SK-N-SH (cell line): ENCODE measurements at regions not wholly inside any gene's neighbourhood (a gene's known extent, or its start where the extent isn't known, plus 50 kb on each side); places are given as distances from the start of the nearest gene placed in this dataset.

Experiments used
- CTCF ChIA-PET: fragments of 300-600, 350-600 bp; formaldehyde crosslinking; extraction: SDS; loops from one replicate; lab custom pipeline; 2021; lab: Yijun Ruan, JAX
- POLR2A ChIA-PET: fragments of 350-600 bp; sonication (Branson Sonifier 250); formaldehyde crosslinking; extraction: SDS; loops from one replicate; lab custom pipeline; 2020; ENCODE audit warnings: antibody characterized with exemption, inconsistent platforms; lab: Yijun Ruan, JAX
- DNase-seq: peaks from one replicate; pipeline ENCODE4 v3.0.0; 2012
- H2AFZ ChIP-seq: fragments of 200-600 bp; sonication (generic); 2 replicates; pipeline ENCODE4 v1.8.1; 2016; ENCODE audit warnings: antibody characterized with exemption, mild to moderate bottlenecking, low read depth
- H3F3A ChIP-seq: fragments of 200-600 bp; sonication (generic); replicated peaks from 2 replicates; pipeline ENCODE3; 2016; ENCODE audit warnings: antibody characterized with exemption, mild to moderate bottlenecking; ENCODE audit not compliant: insufficient read depth
- H3K27ac ChIP-seq, 2 experiments: fragments of 200-500 bp in 1 of 2; fragments of 200-600 bp in 1 of 2; sonication (Bioruptor generic) in 1 of 2; sonication (generic), shearing (Covaris generic) in 1 of 2; 2 replicates each; pipeline versions ENCODE4 v1.5.1 to v1.6.1; 2014 to 2016; ENCODE audit warnings: low read depth in 2 of 2, inconsistent platforms in 1 of 2, low read length in 1 of 2, mild to moderate bottlenecking in 1 of 2, mixed read lengths in 1 of 2
- H3K27me3 ChIP-seq: fragments of 200-600 bp; sonication (generic), shearing (Covaris generic); 2 replicates; pipeline ENCODE4 v1.6.1; 2016; ENCODE audit warnings: mixed run types; ENCODE audit not compliant: insufficient read depth
- H3K36me3 ChIP-seq, 2 experiments: fragments of 200-500 bp in 1 of 2; fragments of 200-600 bp in 1 of 2; sonication (Bioruptor generic) in 1 of 2; sonication (generic) in 1 of 2; replicated peaks in 1 of 2; 2 replicates each; pipeline versions ENCODE3 to v1.5.1; 2014 to 2016; ENCODE audit warnings: low read length in 1 of 2, mild to moderate bottlenecking in 1 of 2; ENCODE audit not compliant: insufficient read depth in 2 of 2, control insufficient read depth in 1 of 2
- H3K4me1 ChIP-seq, 2 experiments: fragments of 200-500 bp in 1 of 2; fragments of 200-600 bp in 1 of 2; sonication (Bioruptor generic) in 1 of 2; sonication (generic), shearing (Covaris generic) in 1 of 2; 2 replicates each; pipeline versions ENCODE4 v1.5.1 to v1.6.1; 2014 to 2016; ENCODE audit warnings: low read depth in 1 of 2, low read length in 1 of 2, mixed run types in 1 of 2; ENCODE audit not compliant: insufficient read depth in 2 of 2, control insufficient read depth in 1 of 2
- H3K4me2 ChIP-seq: fragments of 200-600 bp; sonication (generic), shearing (Covaris generic); 2 replicates; pipeline ENCODE4 v1.6.1; 2017; ENCODE audit warnings: mixed run types
- H3K4me3 ChIP-seq, 2 experiments: fragments of 200-500 bp in 1 of 2; fragments of 200-600 bp in 1 of 2; sonication (Bioruptor generic) in 1 of 2; sonication (generic), shearing (Covaris generic) in 1 of 2; 2 replicates each; pipeline versions ENCODE4 v1.5.1 to v1.8.1; 2014 to 2016; ENCODE audit warnings: low read depth in 2 of 2, inconsistent platforms in 1 of 2, low read length in 1 of 2, mild to moderate bottlenecking in 1 of 2, mixed read lengths in 1 of 2, moderate library complexity in 1 of 2
- H3K79me2 ChIP-seq: fragments of 200-600 bp; sonication (generic); 2 replicates; pipeline ENCODE4 v1.8.1; 2017; ENCODE audit warnings: mild to moderate bottlenecking; ENCODE audit not compliant: insufficient read depth
- H3K9ac ChIP-seq: fragments of 200-600 bp; sonication (generic); 2 replicates; pipeline ENCODE4 v1.6.1; 2017; ENCODE audit warnings: mixed run types
- H3K9me2 ChIP-seq: fragments of 200-600 bp; sonication (generic); 2 replicates; pipeline ENCODE4 v1.6.1; 2017; ENCODE audit warnings: mixed run types
- H3K9me3 ChIP-seq: fragments of 200-600 bp; sonication (generic); 2 replicates; pipeline ENCODE4 v1.6.1; 2017; ENCODE audit warnings: mixed run types, mild to moderate bottlenecking, moderate library complexity
- H4K20me1 ChIP-seq: fragments of 200-600 bp; sonication (generic); 2 replicates; pipeline ENCODE4 v1.6.1; 2017; ENCODE audit warnings: mild to moderate bottlenecking, mixed run types; ENCODE audit not compliant: insufficient read depth
- CHD2 ChIP-seq: fragments of 150-350 bp; IDR thresholded peaks from 2 replicates; pipeline ENCODE4 v1.6.1; 2018; ENCODE audit warnings: low read length; ENCODE audit not compliant: partially characterized antibody
- FOSL2 ChIP-seq: IDR thresholded peaks from 2 replicates; pipeline ENCODE4 v1.4.0; 2012; ENCODE audit warnings: low read depth, mild to moderate bottlenecking, moderate library complexity, borderline replicate concordance
- FOXJ3 ChIP-seq: sonication (generic); formaldehyde crosslinking; IDR thresholded peaks from 2 replicates; pipeline ENCODE4 v1.5.1; 2020; ENCODE audit warnings: mild to moderate bottlenecking, missing genetic modification reagents
- FOXM1 ChIP-seq: IDR thresholded peaks from 2 replicates; pipeline ENCODE4 v1.4.0; 2012; ENCODE audit warnings: low read depth, mild to moderate bottlenecking
- GATA2 ChIP-seq: sonication (generic); formaldehyde crosslinking; IDR thresholded peaks from 2 replicates; pipeline ENCODE4 v1.5.0; 2020; ENCODE audit warnings: mild to moderate bottlenecking, missing genetic modification reagents
- MEF2A ChIP-seq: IDR thresholded peaks from 2 replicates; pipeline ENCODE4 v1.4.0; 2012; ENCODE audit warnings: low read depth, borderline replicate concordance
- MXI1 ChIP-seq: IDR thresholded peaks from 2 replicates; pipeline ENCODE4 v1.6.1; 2012; ENCODE audit warnings: mild to moderate bottlenecking, low read depth, low read length, improper control_type of control experiment
- NFIC ChIP-seq: IDR thresholded peaks from 2 replicates; pipeline ENCODE4 v1.4.0; 2012; ENCODE audit warnings: borderline replicate concordance
- SIN3A ChIP-seq: IDR thresholded peaks from 2 replicates; pipeline ENCODE4 v1.6.1; 2012; ENCODE audit warnings: low read depth, mild to moderate bottlenecking, low read length, moderate library complexity, borderline replicate concordance
- TAF1 ChIP-seq: IDR thresholded peaks from 2 replicates; pipeline ENCODE4 v1.6.1; 2012; ENCODE audit warnings: low read depth, mild to moderate bottlenecking, low read length, moderate library complexity, borderline replicate concordance
- TCF12 ChIP-seq: IDR thresholded peaks from 2 replicates; pipeline ENCODE4 v1.4.0; 2012
- TEAD4 ChIP-seq: IDR thresholded peaks from 2 replicates; pipeline ENCODE4 v1.4.0; 2012; ENCODE audit warnings: mild to moderate bottlenecking, borderline replicate concordance; ENCODE audit not compliant: insufficient read depth
- YY1 ChIP-seq: IDR thresholded peaks from 2 replicates; pipeline ENCODE4 v1.4.0; 2012; ENCODE audit warnings: low read depth, mild to moderate bottlenecking
- WGBS: methylation state at CpG from one replicate; pipeline ENCODE4 v1.1.6; 2017; ENCODE audit warnings: low lambda C conversion rate; 5-methylcytosine and 5-hydroxymethylcytosine counted together
- TF ChIP-seq, protein P1 (sequence below): IDR thresholded peaks from 2 replicates; pipeline ENCODE4 v1.4.0; 2012; ENCODE audit warnings: low read depth
- TF ChIP-seq, protein P2 (sequence below): IDR thresholded peaks from 2 replicates; pipeline ENCODE4 v1.6.1; 2012; ENCODE audit warnings: mild to moderate bottlenecking, low read depth, low read length, moderate library complexity

DNA sequence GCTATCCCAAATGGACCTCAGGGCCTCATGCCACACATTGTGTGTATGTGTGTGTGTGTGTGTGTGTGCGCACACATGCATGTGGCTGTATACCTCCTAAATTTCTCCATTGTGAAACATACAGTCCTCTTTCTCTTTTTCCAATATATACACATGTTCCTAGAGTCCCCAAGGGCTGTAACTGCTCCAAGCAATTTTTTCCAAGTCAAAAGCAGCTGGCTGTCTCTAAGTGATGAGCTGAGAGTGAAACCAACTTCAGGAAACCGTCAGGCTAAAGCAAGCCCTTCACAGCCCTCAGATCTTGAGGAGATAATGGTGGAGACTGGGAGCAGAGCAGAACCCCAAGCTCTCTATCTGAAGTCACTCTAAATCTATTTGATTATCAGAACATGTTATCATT lies 496.1 kb upstream of the DIPK2B start:
- POLR2A ChIA-PET: no interaction called here
- no peak for DNase-seq
- no peaks in the 10 kb centered on the region for H3K9me2 ChIP-seq
- H3K27ac ChIP-seq: peak overlapping the region in 1 of 2 experiments; percentile 85; a peak in 2 of 4 replicates
- no peaks in the 10 kb centered on the region for H3K9me3 ChIP-seq
- H3K4me1 ChIP-seq: 0 out of 4 replicates have a peak, but pooled peaks cover 0 to 7% of the 10 kb centered on the region in 2 experiments
- no peak overlapping the region for H3K4me2 ChIP-seq
- H3F3A ChIP-seq: peaks cover 19% of the 10 kb centered on the region
- H3K79me2 ChIP-seq: no peaks in the 10 kb centered on the region
- TF ChIP-seq, protein P1, sequence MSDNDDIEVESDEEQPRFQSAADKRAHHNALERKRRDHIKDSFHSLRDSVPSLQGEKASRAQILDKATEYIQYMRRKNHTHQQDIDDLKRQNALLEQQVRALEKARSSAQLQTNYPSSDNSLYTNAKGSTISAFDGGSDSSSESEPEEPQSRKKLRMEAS: no peak
- TF ChIP-seq, all 33 proteins: peak for 0
- Histone ChIP-seq H3K36me3 (no peaks in the 10 kb centered on the region), H4K20me1 (no peaks in the 10 kb centered on the region), H2AFZ (no peak overlapping the region), H3K27me3 (no peaks in the 10 kb centered on the region), H3K4me3 (no peak overlapping the region), H3K9ac (no peak overlapping the region; the same call in 1 of the 2 replicates)
- CTCF ChIA-PET: no interaction called here
- WGBS: 84% methylated on average over 2 of the region's 2 CpGs

DNA sequence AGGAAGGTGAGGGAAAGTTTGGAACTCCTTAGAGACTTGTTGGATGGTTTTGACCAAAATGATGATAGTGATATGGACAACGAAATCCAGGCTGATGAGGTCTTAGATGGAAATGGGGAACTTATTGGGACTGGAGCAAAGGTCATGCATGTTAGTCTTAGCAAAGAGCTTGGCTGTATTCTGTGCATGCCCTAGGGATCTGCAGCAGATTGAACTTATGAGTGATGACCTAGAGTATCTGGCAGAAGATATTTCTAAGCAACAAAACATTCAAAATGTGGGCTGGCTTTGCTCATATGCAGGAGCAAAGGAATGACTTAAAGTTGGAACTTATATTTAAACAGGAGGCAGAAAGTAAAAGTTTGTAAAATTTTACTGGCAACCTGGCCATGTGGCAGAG lies 489.3 kb upstream of the DIPK2B start:
- Histone ChIP-seq H3K79me2 (no peaks in the 10 kb centered on the region), H3K27ac (no peak overlapping the region), H4K20me1 (no peaks in the 10 kb centered on the region), H3K9ac (no peak overlapping the region), H3K4me1 (no peaks in the 10 kb centered on the region), H2AFZ (no peak overlapping the region), H3K36me3 (no peaks in the 10 kb centered on the region), H3K27me3 (no peaks in the 10 kb centered on the region), H3K9me3 (no peaks in the 10 kb centered on the region), H3K4me2 (no peak overlapping the region), H3F3A (no peaks in the 10 kb centered on the region), H3K4me3 (no peak overlapping the region), H3K9me2 (no peaks in the 10 kb centered on the region)
- 12% methylated on average over 1 of the region's 1 CpG for WGBS
- TF ChIP-seq, protein P2, sequence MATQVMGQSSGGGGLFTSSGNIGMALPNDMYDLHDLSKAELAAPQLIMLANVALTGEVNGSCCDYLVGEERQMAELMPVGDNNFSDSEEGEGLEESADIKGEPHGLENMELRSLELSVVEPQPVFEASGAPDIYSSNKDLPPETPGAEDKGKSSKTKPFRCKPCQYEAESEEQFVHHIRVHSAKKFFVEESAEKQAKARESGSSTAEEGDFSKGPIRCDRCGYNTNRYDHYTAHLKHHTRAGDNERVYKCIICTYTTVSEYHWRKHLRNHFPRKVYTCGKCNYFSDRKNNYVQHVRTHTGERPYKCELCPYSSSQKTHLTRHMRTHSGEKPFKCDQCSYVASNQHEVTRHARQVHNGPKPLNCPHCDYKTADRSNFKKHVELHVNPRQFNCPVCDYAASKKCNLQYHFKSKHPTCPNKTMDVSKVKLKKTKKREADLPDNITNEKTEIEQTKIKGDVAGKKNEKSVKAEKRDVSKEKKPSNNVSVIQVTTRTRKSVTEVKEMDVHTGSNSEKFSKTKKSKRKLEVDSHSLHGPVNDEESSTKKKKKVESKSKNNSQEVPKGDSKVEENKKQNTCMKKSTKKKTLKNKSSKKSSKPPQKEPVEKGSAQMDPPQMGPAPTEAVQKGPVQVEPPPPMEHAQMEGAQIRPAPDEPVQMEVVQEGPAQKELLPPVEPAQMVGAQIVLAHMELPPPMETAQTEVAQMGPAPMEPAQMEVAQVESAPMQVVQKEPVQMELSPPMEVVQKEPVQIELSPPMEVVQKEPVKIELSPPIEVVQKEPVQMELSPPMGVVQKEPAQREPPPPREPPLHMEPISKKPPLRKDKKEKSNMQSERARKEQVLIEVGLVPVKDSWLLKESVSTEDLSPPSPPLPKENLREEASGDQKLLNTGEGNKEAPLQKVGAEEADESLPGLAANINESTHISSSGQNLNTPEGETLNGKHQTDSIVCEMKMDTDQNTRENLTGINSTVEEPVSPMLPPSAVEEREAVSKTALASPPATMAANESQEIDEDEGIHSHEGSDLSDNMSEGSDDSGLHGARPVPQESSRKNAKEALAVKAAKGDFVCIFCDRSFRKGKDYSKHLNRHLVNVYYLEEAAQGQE: no peak
- TF ChIP-seq GATA2 (CRISPR knock-in tag) (no peak), SIN3A (no peak), TCF12 (no peak)
- POLR2A ChIA-PET: no interaction called here
- CTCF ChIA-PET: no interaction called here
- no peak for DNase-seq

DNA sequence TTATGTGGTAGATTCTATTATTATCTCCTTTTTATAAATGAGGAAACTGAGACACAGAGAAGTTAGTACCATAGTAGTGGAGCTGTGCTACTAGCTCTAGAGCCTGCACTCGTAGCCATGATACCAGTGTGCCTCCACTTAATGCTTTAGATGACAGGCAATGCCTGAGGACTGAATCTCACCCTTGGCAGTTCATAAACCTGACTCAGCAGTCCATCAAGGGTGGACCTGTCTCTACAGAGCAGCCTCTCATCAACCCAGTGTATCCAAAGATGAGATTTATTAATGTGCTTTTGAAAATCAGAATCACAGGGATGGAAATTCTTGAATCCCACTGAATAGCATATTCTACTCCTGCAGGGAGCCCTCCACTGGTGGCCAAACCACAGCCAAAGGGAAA lies 483.2 kb upstream of the DIPK2B start:
- H3K9me3 ChIP-seq: no peaks in the 10 kb centered on the region
- WGBS: 48% methylated on average over 1 of the region's 1 CpG
- ChIA-PET POLR2A (no interaction called here), CTCF (no interaction called here)
- H3F3A ChIP-seq: no peaks in the 10 kb centered on the region
- DNase-seq: no peak
- no peaks in the 10 kb centered on the region for H3K9me2 ChIP-seq
- no peak overlapping the region for H2AFZ ChIP-seq
- no peak overlapping the region for H3K9ac ChIP-seq
- no peak overlapping the region for H3K4me2 ChIP-seq
- no peaks in the 10 kb centered on the region for H3K27me3 ChIP-seq
- no peak overlapping the region for H3K27ac ChIP-seq
- H3K4me3 ChIP-seq: no peak overlapping the region
- no peaks in the 10 kb centered on the region for H3K4me1 ChIP-seq
- H3K36me3 ChIP-seq: no peaks in the 10 kb centered on the region
- H4K20me1 ChIP-seq: no peaks in the 10 kb centered on the region
- H3K79me2 ChIP-seq: no peaks in the 10 kb centered on the region
- no peak for TF ChIP-seq SIN3A
- no peak for TF ChIP-seq NFIC
- TF ChIP-seq CHD2: no peak
- TF ChIP-seq TEAD4: no peak
- TF ChIP-seq TAF1: no peak
- TF ChIP-seq FOXJ3 (CRISPR knock-in tag): no peak
- TF ChIP-seq, protein P2: no peak
- no peak for TF ChIP-seq FOSL2
- TF ChIP-seq MXI1: no peak
- TF ChIP-seq MEF2A: no peak
- no peak for TF ChIP-seq FOXM1
- no peak for TF ChIP-seq YY1
